HTR-8/SVneo (cell line): ENCODE measurements at regions not wholly inside any gene's neighbourhood (a gene's known extent, or its start where the extent isn't known, plus 50 kb on each side); places are given as distances from the start of the nearest gene placed in this dataset.
"Not testable (repeated sequence)": the region's sequence is repeated elsewhere in the genome, so short reads cannot be mapped to it uniquely, and the experiment has no call there.

Experiments used
- DNase-seq: peaks from one replicate; pipeline ENCODE4 v3.0.0; 2011; ENCODE audit warnings: low spot score, mixed read lengths; ENCODE audit not compliant: insufficient read length
- FAIRE-seq: peaks from 2 replicates; lab custom pipeline; 2011; peaks lifted over from hg19 to GRCh38; lab: Jason Lieb, UNC

DNA sequence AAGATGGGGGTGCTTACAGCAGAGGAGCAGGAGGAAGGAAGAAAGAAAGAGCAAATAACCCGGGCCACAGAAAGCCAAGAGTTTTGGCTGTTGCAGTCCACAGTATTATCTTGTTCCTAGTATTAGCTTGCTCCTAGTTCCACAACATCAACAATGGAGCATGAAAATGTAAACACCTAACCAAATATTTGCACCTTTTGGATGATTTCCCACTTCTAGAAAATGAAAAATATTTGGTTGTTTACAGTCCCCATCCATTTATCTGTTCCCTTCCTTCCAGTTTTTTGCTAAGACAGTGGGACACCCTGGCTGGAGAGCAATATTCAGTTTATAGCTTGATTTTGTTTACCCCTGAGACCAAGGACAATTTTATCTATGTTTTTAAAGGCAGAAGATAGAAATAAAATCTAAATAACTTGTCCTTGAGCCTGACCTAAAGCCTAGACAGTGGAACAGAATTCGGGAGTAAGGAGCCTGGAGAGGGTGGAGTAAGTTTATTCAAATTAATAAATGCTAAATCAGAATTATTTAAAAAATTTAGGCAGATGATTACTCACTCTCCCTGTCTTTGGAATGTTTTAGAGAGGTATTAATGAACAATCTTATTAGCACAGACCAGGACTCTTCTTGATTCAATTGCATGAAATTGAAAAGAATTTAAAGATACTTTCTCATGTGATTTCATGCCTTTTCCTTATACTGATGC is 51.6 kb downstream of the RESF1 start:
- no peak for FAIRE-seq
- DNase-seq = no peak

DNA sequence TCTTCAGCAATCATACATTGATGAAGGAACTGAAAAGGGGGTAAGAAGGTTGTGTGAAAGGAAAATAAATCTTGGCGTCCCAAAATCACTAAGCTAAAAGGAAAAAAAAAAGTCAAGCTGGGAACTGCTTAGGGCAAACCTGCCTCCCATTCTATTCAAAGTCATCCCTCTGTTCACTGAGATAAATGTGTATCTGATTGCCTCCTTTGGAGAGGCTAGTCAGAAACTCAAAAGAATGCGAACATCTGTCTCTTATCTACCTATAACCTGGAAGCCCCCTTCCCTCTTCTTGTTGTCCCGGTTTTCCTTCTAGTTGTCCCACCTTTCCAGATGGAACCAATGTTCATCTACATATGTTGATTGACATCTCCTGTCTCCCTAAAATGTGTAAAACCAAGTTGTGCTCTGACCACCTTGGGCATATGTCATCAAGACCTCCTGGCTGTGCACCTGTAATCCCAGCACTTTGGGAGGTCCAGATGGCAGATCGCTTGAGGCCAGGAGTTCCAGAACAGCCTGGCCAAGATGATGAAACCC is 53.1 kb downstream of the RESF1 start:
- DNase-seq = no peak
- no peak for FAIRE-seq

DNA sequence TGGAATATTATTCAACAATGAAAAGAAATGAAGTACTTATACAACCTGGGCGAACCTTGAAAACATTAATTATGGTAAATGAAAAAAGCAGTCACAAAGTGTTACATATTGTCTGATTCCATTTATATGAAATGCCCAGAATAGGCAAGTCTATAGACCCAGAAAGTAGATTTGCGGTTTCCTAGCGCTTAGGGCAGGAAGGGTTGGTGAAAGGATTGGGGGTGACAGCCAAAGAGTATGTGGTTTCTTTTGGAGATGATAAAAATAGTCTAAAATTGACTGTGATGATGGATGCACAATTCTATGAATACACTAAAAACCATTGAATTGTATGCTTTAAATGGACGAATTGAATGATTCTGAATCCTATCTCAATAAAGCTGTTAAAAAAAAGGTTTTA is 55.8 kb downstream of the RESF1 start:
- DNase-seq (no peak), FAIRE-seq (no peak)

DNA sequence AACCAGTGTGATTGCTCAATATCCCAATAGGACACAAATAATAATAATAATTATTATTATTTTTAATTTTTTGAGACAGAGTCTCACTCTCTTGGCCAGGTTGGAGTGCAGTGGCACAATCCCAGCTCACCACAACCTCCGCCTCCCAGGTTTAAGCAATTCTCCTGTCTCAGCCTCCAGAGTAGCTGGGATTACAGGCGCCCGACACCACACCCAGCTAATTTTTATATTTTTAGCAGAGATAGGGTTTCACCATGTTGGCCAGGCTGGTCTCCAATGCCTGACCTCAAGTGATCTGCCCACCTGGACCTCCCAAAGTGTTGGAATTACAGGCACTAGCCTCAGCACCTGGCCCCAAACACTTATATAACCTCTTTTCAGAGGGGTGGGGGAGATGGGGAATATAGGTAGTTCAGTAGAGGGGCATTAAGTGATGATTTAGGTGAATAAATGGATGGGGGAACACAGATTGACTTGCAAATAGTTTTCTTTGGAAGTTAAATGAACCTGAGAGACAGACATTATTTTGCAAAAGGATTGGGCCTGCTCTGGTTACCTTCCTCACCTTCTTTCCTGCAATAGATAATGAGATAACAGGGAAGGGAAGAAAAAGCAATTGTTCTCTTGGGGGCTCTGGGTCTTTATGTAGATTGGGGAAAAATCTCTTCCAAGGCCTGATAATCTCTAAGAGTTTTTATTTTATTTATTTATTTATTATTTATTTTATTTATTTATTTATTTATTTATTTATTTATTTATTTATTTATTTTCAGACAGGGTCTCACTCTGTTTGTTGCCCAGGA is 57.7 kb downstream of the RESF1 start:
- FAIRE-seq = no peak
- no peak for DNase-seq

DNA sequence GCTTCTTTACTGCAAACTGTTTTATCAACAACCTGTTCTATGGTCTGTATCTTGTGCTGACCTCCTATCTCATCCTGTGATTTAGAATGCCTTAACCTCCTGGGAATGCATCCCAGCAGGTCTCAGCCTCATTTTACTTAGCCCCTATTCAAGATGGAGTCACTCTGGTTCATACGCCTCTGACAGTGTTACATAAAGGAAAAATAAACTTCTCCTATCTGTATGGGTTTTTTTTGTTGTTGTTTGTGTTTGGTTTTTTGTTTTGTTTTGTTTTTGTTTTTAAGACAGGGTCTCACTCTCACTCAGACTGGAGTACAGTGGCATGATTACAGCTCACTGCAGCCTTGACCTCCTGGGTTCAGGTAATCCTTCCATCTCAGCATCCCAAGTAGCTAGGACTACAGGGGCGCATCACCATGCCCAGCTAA is 62.1 kb downstream of the RESF1 start:
- DNase-seq = no peak
- no peak for FAIRE-seq

DNA sequence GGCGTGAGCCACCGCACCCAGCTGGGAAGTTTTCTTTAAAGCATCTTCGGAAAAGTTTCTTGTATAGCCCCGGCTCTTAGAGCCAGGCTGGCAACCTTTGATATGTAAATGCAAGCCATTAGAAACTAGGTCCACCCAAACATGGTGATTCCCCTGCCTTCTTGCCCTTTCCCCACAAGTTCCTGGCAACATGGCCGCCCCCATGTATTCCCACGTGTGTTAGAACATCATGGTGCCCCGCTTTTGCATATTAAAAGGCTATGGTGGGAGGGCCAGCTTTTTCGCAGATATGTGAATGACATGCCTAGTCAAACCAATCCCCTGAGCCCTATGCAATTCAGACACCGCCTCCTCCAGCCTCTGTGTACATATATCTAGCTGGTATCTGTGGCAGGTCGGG is 63.2 kb downstream of the RESF1 start:
- not testable (repeated sequence) for FAIRE-seq, DNase-seq

DNA sequence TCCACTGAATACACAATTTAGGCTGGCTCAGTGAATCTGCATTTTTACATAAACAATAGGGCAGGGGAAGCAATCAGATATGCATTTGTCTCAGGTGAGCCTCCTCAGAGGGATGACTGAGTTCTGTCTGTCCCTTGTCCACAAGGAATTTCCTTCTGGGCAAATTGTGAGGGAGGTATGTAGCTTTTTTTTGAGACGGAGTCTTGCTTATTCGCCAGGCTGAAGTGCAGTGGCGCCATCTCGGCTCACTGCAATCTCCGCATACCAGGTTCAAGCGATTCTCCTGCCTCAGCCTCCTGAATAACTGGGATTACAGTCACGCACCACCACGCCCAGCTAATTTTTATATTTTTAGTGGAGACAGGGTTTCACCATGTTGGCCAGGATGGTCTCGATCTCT is 64.6 kb downstream of the RESF1 start:
- FAIRE-seq, DNase-seq: not testable (repeated sequence)

DNA sequence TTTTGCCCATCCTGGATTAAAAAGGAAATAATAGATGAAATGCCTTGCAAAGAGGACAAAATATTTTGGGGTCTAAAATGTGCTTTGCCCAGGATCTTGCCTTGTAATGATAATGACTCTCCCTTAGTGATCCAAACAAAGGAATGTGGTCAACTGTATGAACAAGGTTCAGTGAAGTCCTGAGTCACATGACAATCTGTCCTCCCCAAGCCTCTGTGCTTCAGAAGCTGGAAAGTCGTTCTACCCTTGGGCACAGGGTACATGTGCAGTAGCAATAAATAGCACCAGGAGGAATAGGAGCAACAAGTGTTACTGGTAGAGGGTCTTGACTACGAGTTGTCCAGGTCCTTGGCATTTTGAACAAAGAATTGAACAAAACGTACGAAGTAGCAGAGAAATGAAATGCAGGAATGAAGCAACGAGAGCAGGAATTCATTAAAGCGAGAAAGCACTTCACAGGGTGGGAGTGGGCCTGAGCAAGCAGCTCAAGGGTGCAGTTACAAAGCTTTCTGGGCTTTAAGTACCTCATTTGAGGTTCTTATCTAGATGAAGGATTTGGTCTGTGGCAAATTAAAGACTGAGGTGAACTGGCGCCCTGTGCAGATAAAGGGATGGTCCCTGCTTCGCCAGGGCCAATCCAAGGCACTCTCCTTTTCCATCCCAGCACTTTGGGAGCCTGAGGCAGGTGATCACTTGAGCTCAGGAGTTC is 65.8 kb downstream of the RESF1 start:
- DNase-seq (no peak), FAIRE-seq (no peak)

DNA sequence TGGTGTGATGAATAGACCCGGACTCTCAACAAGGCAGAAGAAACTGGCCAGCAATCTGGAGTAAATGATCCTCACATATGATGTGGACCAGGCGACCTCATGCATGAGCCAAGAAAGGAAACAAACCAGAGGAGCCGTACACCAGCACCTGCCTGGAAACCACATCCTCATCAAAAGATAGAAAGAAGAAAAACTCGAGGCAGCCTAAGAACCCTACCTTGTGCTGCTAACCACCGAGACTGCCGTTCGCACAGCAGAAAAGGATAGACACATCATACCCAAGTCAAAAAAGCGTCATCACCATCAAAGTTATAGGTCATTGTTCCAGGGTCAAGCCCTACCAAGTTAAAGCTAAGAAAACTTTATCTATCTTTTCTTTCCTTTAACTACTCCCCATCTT is 66.7 kb downstream of the RESF1 start:
- FAIRE-seq (no peak), DNase-seq (no peak)

DNA sequence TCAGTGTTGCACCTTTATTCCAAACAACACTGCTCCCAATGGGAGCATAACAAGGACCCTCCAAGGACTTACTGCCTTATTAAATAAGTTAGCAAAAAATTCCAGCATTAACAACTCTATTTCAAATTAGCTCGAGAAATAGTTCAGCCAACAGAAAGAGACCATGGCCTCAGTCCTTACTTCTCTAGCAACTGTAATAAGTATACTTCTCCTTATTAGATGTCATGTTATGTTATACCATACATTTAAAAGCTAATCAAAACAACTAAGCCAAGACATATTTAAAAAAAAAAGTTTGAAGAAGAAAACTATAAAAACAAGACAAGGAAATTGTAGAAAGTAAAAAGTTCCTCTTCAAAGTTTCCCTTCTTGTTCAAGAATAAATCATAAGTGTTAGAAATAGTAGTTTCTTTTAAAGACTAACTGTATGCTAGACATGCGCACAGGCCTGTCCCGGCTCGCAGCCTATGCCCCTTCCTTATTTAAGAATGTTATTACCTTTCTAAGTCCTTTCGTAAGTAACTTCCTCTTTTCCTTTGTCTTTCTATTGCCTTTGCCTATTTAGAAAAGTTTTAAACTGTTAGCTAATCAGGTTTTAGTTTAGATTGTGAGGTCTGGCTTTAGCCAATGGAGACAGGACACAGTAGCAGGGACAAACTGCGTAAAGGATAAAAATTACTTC is 68.6 kb downstream of the RESF1 start:
- no peak for DNase-seq
- no peak for FAIRE-seq

DNA sequence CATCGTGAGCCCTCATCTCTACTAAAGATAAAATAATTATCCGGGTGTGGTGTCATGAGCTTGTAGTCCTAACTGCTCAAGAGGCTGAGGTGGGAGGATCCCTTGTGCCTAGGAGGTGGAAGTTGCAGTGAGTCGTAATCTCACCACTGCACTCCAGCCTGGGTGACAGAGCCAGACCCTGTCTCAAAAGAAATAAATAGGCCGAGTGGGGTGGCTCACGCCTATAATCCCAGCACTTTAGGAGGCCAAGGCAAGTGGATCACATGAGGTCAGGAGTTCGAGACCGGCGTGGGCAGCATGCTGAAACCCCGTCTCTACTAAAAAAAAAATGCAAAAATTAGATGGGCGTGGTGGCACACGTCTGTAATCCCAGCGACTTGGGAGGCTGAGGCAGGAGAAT is 70.9 kb downstream of the RESF1 start:
- FAIRE-seq = no peak
- DNase-seq = no peak

DNA sequence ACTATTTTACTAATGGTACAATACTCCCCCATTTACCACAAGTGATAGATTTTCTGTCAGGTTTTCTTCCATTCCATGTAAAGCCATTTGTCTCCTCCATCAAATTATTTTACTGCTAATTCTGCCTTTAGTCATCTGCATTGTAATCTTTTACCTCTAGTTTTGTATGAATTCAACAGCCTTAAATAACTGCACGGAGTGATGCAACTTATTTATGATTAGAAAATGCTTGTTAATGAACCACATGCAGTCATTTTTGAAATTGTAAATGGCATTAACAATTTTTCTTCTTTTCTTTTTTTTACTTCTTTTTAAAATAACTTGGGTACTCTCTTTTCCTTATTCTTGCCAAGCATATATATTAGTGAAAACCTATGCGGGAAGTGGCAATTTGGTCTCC is 71.5 kb downstream of the RESF1 start:
- no peak for FAIRE-seq
- no peak for DNase-seq

DNA sequence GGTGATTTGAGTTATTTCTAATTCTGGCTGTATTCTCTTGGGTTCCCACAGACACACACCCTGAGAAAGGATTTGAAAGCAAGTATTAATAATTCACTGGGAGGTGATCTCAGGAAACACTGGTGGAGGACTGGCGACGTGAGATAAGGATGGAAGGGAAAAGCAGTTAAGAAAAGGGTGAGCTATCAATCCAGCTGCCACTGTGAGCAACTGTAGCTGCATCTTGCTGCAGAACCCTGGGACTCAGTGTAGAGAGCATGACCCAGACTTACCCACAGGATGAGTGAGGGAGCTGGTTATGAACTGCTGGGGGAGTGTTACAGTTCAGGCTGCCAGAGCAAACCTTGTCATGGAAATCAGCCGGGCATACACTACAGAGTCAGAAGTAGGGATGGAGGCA is 71.9 kb downstream of the RESF1 start:
- DNase-seq (no peak), FAIRE-seq (no peak)

DNA sequence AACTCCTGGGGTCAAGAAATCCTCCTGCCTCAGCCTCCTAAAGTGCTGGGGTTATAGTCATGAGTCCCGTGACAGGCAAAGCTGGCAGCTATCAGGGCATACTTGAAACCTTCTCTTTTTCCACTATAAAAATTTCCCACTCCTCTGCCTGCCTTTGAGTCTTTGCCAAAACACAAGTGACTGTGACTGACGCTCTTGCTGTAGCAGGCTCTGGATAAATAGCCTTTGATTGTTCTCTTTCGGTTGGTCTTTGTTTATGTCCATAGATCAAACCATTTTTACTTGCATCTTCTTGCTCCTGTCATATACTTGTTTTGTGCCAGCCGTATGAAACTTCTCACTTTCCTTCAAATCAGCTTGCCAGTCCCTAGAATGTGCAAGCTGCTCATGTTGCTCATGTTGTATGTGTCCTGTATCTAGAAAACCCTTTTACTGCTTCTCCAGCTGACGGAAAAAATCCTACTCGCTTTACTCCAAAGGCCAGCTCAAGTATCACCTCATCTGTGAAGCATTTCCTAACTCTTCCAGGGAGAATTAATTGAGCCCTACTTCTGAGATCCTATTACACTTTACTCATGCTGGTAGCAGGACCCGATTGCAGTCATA is 73.1 kb downstream of the RESF1 start:
- DNase-seq (no peak), FAIRE-seq (no peak)

DNA sequence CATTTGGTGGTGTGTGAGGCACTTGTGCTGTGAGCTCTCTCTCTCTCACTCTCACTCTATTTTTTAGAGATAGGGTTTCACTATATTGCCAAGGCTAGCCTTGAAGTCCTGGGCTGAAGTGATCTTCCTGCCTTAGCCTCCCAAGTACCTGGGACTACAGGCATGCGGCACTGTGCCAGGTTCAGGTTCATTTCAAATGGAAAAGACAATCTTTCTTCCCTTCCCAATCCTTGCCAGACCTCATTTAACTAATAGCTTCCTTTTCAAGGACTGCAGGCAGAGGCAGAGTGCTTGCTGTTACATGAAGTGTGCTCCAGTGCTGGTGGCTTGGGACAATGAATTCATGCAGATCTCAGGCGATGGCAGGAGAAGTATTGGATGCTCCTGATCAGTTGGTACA is 73.2 kb upstream of the BICD1 start:
- FAIRE-seq (no peak), DNase-seq (no peak)

DNA sequence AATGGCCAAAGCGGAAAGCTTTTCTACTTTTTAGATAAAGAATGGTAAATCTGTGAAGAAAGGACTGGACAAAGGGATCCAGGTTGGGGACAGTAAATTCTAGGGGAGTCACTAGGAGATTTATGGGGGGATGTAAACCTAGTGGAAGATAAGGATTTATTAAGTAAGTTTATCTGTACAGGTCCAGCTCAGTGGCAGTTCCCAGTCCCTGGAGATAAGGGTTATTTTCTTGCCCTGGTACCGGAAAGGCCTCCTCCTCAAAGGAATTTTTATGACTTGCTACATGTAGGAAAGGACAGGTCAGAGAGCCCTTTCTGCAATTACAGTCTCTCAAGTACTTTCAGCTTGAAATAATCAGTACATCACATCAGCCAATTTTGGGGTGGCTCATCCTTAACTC is 72.6 kb upstream of the BICD1 start:
- DNase-seq (no peak), FAIRE-seq (no peak)

DNA sequence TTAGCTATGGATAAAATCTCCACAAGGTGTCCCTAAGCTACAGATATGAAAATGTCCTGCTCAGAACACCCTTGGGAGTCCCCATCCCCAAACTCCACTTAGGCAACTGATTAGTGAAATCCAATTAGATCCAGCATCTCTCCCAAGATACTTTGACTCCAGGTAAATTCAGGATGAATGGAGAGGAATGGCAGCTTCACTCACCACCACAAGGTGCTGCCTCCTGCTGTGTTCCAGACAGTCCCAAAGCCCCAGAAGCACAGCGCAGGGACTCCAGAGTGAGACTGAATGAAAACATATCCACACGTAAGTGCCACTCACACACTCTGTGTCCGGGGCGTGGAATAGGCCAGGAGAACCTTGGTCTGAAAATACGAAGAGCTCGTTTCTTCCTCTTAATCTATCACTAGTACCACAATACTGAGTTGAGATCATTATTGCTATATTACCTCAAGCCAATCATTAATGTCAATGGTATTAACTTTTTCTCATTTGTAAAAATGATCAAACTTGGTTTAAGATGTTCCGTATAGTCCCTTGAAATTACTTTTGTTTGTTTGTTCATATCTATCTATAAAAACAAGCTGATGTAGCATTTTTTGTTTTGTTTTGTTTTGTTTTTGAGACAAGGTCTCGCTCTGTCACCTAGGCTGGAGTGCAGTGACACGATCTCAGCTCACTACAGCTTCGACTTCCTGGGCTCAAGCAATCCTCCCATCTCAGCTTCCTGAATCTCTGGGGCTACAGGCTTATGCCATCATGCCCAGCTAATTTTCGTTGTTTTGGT is 70.0 kb upstream of the BICD1 start:
- no peak for FAIRE-seq
- no peak for DNase-seq

DNA sequence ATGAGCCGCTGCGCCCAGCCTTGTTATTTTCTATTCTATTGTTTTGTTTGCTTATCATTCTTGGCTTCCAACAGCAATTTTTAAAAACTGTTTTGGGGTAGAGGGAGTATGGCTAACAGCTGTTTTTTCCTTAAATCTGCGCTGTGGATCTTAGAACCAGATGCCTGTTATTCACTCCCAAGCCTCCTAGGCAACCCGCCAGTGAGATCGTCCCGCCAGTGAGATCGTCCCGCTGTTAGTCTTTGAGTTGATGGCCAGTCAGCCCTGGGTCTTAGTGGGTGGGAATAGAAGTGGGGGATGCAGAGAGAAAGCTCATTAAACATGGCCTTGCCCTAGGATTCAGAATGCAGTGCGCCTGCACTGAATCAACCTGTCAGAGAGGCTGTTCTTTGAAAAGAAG is 67.3 kb upstream of the BICD1 start:
- FAIRE-seq (no peak), DNase-seq (no peak)

DNA sequence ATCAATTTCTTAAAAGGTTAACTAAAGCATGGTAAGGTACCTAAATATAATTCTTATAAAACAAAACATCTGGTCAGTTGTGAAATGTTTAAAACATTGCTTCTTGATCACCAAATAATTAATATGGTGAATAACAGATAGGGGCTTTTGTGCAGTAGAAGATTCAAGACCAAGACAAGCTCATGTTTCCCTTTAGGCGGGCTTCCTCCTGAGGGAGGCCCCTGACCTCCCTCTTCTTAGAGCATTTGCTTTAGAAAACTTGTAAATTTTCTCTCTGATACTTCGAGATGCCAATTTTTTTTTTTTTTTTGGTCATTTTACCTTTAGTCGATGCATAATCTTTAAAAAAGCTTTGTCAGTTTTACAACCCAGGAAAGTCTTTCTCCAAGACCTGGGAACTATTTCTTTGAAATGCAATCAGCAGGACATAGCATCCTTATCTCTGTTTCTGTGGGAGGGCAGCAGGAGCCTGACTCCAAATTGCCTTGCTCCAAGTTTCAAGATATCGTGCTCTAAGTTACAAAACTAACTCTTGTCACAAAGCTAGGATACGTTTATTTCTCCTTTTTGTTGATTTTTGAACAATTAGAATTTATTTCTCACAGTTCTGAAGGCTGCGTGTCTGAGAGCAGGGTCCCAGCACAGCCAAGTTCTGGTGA is 66.6 kb upstream of the BICD1 start:
- FAIRE-seq (no peak), DNase-seq (no peak)
